ENCODE measurements at regions not wholly inside any gene's neighbourhood (a gene's known extent, or its start where the extent isn't known, plus 50 kb on each side); places are given as distances from the start of the nearest gene placed in this dataset.
A peak's percentile ranks its signal among the peaks of the same experiment; 100 is the strongest.

DNA sequence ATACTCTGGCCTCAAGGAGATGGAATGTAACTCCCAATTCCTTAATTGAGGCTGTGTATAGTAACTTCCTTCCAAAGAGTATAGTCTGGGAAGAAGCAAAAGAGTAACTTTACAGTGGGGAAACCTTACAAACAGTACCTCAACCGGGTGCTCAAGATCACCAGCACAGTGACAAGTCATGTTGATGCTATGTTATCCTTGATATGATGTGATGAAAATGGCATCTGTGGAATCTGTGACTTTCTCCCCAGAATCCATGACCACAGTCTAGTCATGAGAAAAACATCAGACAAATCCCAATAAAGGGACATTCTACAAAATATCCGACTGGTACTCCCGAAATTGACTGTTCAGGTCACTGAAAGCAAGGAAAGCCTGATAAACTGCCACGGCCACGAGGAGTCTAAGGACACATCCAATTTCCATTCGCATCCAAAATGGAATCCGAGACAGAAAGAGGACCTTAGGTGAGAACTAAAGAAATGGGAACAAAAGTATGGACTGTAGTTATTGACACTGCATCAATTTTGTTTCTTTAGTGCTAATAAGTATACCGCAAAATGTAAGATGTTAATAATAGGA lies 97.3 kb upstream of the FRMD6 start:
- 100% methylated on average over 4 of the region's 8 CpGs for WGBS (ENCODE audit: insufficient coverage, low lambda C conversion rate)
- Histone ChIP-seq H3K36me3 (ENCODE audit: control insufficient read depth, insufficient read depth, low read length) (no peaks in the 10 kb centered on the region), H3K4me1 (ENCODE audit: control insufficient read depth, insufficient read depth, low read length) (no peaks in the 10 kb centered on the region), H3K27ac (ENCODE audit: low read length) (no peak overlapping the region), H3K9me3 (ENCODE audit: control insufficient read depth, low read depth, low read length) (no peaks in the 10 kb centered on the region), H3K4me3 (ENCODE audit: low read length) (no peak overlapping the region), H3K27me3 (ENCODE audit: control insufficient read depth, insufficient read depth, low read length) (no peaks in the 10 kb centered on the region)
- DNase-seq, result no peak

DNA sequence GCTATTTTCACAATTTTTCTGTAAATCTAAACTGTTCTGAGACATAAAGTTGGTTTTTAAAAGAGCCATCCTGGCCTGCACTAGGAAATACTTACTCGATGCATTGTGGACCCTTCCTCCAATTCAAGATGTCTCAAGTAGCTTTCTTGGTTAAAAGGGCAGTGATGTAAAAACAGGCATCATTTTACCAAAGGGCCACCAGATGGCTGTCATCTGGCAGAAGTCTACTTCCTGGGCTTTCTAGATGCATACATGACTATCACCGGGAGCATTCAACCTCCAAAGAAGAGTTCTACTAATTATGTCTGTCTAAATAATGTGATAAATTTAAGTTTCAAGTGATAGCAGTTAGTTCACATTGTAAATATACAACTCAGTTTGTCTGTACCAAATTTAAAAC lies 96.8 kb upstream of the FRMD6 start:
- Histone ChIP-seq H3K4me1 (ENCODE audit: control insufficient read depth, insufficient read depth, low read length) (no peaks in the 10 kb centered on the region), H3K27me3 (ENCODE audit: control insufficient read depth, insufficient read depth, low read length) (no peaks in the 10 kb centered on the region), H3K4me3 (ENCODE audit: low read length) (no peak overlapping the region), H3K36me3 (ENCODE audit: control insufficient read depth, insufficient read depth, low read length) (no peaks in the 10 kb centered on the region), H3K27ac (ENCODE audit: low read length) (no peak overlapping the region), H3K9me3 (ENCODE audit: control insufficient read depth, low read depth, low read length) (no peaks in the 10 kb centered on the region)
- no peak for DNase-seq
- no CpG with 5 or more reads among the region's 2 CpGs for WGBS (ENCODE audit: insufficient coverage, low lambda C conversion rate)

DNA sequence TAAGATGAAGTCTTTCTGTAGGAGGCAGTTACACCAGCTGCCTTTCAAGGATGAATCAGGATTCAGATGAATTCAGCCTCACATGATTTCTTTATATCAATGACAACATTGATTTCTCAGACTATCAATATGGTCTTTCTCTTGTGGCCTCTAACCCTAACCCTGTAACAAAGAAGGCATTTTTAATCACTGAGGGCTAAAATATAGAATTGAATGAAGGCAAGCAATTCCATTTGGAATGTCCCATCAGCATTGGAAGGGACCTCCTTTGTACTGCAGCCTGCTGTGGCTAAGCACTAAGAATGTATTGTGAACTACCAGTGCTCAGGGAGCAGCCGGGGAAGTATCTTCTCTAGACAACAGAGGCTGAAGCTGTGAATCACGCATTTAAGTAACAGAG lies 90.6 kb upstream of the FRMD6 start:
- 100% methylated on average over 1 of the region's 2 CpGs for WGBS (ENCODE audit: insufficient coverage, low lambda C conversion rate)
- H3K27me3 ChIP-seq (ENCODE audit: control insufficient read depth, insufficient read depth, low read length), result no peaks in the 10 kb centered on the region
- no peak overlapping the region for H3K4me3 ChIP-seq (ENCODE audit: low read length)
- no peak for DNase-seq
- H3K9me3 ChIP-seq (ENCODE audit: control insufficient read depth, low read depth, low read length), result no peaks in the 10 kb centered on the region
- H3K27ac ChIP-seq (ENCODE audit: low read length), result no peak overlapping the region
- no peaks in the 10 kb centered on the region for H3K4me1 ChIP-seq (ENCODE audit: control insufficient read depth, insufficient read depth, low read length)
- no peaks in the 10 kb centered on the region for H3K36me3 ChIP-seq (ENCODE audit: control insufficient read depth, insufficient read depth, low read length)

DNA sequence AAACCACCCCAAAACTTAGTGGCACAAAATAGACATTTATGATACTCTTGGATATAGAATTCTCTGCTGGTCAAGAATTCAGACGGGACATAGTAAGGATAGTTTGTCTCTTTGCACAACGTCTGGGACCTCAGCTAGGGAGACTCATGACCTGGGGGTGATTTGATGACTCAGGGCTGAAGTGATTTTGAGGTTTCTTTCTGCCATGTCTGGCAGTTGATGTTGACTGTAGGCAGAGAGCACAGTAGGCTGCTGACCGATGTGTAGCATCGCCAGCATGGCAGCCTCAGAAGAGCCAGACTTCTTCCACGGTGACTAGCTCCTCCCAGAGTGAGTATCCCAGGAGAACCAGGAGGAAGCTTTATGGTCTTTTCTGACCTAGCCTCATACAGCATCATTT lies 88.9 kb upstream of the FRMD6 start:
- WGBS (ENCODE audit: insufficient coverage, low lambda C conversion rate), result no CpG with 5 or more reads among the region's 5 CpGs
- H3K4me1 ChIP-seq (ENCODE audit: control insufficient read depth, insufficient read depth, low read length), result no peaks in the 10 kb centered on the region
- no peak for DNase-seq

DNA sequence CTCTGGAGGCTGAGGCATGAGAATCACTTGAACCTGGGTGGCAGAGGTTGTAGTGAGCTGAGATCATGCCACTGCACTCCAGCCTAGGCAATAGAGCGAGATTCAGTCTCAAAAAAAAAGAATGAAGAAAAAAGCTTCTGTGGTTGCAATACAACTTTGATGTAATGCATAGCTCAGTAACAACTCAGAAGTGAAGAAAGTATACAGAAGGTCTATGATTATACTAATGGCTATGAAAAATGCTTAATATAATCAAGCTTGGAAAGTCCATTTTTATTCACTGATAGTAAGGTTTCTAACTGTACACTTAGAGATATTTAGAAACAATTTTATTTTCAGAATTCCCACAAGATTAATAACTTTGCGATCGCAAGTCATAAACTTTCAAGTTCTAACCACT lies 88.2 kb upstream of the FRMD6 start:
- Histone ChIP-seq H3K36me3 (ENCODE audit: control insufficient read depth, insufficient read depth, low read length) (no peaks in the 10 kb centered on the region), H3K27me3 (ENCODE audit: control insufficient read depth, insufficient read depth, low read length) (no peaks in the 10 kb centered on the region), H3K4me1 (ENCODE audit: control insufficient read depth, insufficient read depth, low read length) (no peaks in the 10 kb centered on the region)

More for the DNA sequence above, 88.9 kb upstream of the FRMD6 start:
- H3K27me3 ChIP-seq (ENCODE audit: control insufficient read depth, insufficient read depth, low read length), result no peaks in the 10 kb centered on the region
- no peak overlapping the region for H3K27ac ChIP-seq (ENCODE audit: low read length)
- no peaks in the 10 kb centered on the region for H3K36me3 ChIP-seq (ENCODE audit: control insufficient read depth, insufficient read depth, low read length)
- H3K4me3 ChIP-seq (ENCODE audit: low read length), result no peak overlapping the region
- H3K9me3 ChIP-seq (ENCODE audit: control insufficient read depth, low read depth, low read length), result no peaks in the 10 kb centered on the region

DNA sequence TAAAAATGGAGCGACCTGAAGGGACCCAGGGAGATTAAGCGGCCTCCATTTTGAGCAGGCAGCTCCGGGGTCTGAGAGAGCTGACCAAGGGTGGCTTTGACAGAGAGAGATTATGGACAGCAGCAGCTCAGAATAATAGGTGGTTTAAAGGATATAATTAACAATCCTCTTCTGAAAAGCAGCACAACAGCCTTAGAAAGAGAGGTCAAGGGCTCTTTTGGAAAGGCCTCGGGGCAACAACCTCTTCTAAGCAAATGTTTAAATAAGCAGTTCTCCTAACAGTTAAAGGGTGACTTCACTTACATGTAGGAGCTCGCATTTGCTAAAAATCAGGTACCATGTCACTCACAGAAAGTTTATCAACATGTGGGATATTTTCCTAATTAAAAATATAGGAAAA lies 87.2 kb upstream of the FRMD6 start:
- 78% methylated on average over 1 of the region's 5 CpGs for WGBS (ENCODE audit: insufficient coverage, low lambda C conversion rate)
- no peaks in the 10 kb centered on the region for H3K9me3 ChIP-seq (ENCODE audit: control insufficient read depth, low read depth, low read length)

More for the DNA sequence above, 88.2 kb upstream of the FRMD6 start:
- no peak overlapping the region for H3K4me3 ChIP-seq (ENCODE audit: low read length)
- DNase-seq, result no peak
- no peaks in the 10 kb centered on the region for H3K9me3 ChIP-seq (ENCODE audit: control insufficient read depth, low read depth, low read length)
- WGBS (ENCODE audit: insufficient coverage, low lambda C conversion rate), result 90% methylated on average over 2 of the region's 3 CpGs
- H3K27ac ChIP-seq (ENCODE audit: low read length), result no peak overlapping the region

DNA sequence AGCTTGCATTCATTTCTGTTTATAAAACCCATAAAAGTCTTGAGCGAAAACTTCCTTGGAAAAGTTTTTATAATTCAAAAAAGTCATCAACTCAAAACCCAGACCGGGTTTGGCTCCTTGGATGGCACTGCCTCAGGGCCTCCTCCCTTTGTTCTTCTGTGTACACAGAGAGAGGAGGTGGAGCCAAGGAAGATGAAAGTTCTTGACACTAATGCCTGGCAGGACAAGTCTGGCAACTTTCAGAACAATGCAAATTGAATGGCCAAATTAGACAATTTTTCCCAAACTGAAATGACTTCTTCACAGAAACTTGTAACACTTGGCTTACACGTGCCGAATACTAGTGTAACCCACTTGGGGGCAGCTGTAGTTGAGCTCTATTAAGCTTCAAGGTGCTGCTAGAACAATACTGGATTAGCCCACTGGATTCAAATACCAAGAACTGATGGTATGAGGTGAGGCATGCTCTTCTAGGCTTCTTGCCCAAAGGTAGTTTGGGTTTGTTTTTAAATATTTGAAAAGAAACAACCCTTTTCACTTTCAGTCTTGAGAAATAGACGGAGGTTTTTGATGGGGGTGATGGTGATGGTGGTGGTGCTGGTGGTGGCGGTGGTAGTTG lies 86.6 kb upstream of the FRMD6 start:
- Histone ChIP-seq H3K36me3 (ENCODE audit: control insufficient read depth, insufficient read depth, low read length) (no peaks in the 10 kb centered on the region), H3K27ac (ENCODE audit: low read length) (no peak overlapping the region), H3K9me3 (ENCODE audit: control insufficient read depth, low read depth, low read length) (no peaks in the 10 kb centered on the region), H3K27me3 (ENCODE audit: control insufficient read depth, insufficient read depth, low read length) (no peaks in the 10 kb centered on the region), H3K4me3 (ENCODE audit: low read length) (no peak overlapping the region), H3K4me1 (ENCODE audit: control insufficient read depth, insufficient read depth, low read length) (no peaks in the 10 kb centered on the region)
- DNase-seq, result peak in 1 of 2 donors; percentile 22
- WGBS (ENCODE audit: insufficient coverage, low lambda C conversion rate), result no CpG with 5 or more reads among the region's 6 CpGs

More for the DNA sequence above, 87.2 kb upstream of the FRMD6 start:
- no peak overlapping the region for H3K4me3 ChIP-seq (ENCODE audit: low read length)
- no peaks in the 10 kb centered on the region for H3K27me3 ChIP-seq (ENCODE audit: control insufficient read depth, insufficient read depth, low read length)
- H3K4me1 ChIP-seq (ENCODE audit: control insufficient read depth, insufficient read depth, low read length), result no peaks in the 10 kb centered on the region
- no peak overlapping the region for H3K27ac ChIP-seq (ENCODE audit: low read length)
- no peak for DNase-seq
- no peaks in the 10 kb centered on the region for H3K36me3 ChIP-seq (ENCODE audit: control insufficient read depth, insufficient read depth, low read length)

DNA sequence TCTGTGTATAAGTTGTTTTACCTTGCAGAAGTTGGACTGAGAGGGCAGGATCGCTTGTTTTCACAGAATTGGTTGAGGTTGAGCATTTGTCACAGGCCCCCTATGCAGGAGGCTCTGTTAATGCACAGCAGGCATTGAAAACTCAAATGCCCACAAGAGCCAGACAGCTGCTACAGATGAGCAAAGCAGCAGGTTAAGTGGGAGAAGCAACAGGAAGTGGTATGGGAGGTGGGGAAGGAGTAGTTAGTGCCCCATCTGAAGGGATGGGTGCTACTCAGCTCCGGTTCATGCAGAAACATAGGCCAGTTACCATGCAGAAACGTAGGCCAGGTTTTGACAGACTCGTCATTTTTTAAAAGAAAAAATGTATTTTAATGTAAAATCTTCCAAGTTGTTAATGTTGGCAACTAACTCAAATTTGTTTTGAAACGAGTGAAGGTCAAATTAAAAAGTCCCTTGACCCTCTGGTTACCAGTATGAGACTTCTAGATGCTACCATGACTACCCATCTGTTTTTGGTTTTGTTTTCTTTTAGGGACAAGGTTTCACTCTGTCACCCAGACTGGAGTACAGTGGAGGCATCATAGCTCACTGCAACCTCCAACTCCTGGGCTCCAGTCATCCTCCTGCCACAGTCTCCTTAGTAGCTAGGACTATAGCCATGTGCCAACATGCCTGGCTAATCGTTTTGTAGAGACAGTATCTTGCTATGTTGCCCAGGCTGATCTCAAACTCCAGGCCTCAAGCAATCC lies 84.7 kb upstream of the FRMD6 start:
- Histone ChIP-seq H3K27ac (ENCODE audit: low read length) (no peak overlapping the region), H3K4me3 (ENCODE audit: low read length) (no peak overlapping the region), H3K27me3 (ENCODE audit: control insufficient read depth, insufficient read depth, low read length) (no peaks in the 10 kb centered on the region), H3K4me1 (ENCODE audit: control insufficient read depth, insufficient read depth, low read length) (no peaks in the 10 kb centered on the region), H3K36me3 (ENCODE audit: control insufficient read depth, insufficient read depth, low read length) (no peaks in the 10 kb centered on the region), H3K9me3 (ENCODE audit: control insufficient read depth, low read depth, low read length) (no peaks in the 10 kb centered on the region)
- DNase-seq, result no peak
- WGBS (ENCODE audit: insufficient coverage, low lambda C conversion rate), result 100% methylated on average over 3 of the region's 6 CpGs

DNA sequence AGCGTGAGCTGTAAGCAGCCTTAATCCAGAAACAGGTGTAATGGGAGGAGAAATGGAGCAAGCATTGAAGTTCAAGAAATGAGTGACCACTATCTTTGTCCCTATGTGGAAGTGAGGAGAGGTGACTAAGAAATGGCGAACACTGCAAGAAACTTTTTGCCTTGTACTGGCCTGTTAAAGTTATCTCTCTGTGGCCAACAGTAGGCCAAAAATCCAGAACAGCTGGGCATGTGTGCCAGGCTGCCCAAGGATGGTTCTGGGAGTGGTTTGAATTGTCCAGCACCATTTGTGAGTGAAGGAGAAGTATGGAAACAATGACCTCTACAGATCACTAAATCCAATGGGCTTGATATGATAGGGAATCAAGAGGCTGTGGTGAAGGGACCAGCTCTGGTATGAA lies 83.3 kb upstream of the FRMD6 start:
- H3K4me1 ChIP-seq (ENCODE audit: control insufficient read depth, insufficient read depth, low read length), result no peaks in the 10 kb centered on the region
- H3K9me3 ChIP-seq (ENCODE audit: control insufficient read depth, low read depth, low read length), result no peaks in the 10 kb centered on the region
- no peak overlapping the region for H3K27ac ChIP-seq (ENCODE audit: low read length)
- H3K4me3 ChIP-seq (ENCODE audit: low read length), result no peak overlapping the region
- DNase-seq, result no peak
- no peaks in the 10 kb centered on the region for H3K36me3 ChIP-seq (ENCODE audit: control insufficient read depth, insufficient read depth, low read length)
- no CpG with 5 or more reads among the region's 2 CpGs for WGBS (ENCODE audit: insufficient coverage, low lambda C conversion rate)
- no peaks in the 10 kb centered on the region for H3K27me3 ChIP-seq (ENCODE audit: control insufficient read depth, insufficient read depth, low read length)

DNA sequence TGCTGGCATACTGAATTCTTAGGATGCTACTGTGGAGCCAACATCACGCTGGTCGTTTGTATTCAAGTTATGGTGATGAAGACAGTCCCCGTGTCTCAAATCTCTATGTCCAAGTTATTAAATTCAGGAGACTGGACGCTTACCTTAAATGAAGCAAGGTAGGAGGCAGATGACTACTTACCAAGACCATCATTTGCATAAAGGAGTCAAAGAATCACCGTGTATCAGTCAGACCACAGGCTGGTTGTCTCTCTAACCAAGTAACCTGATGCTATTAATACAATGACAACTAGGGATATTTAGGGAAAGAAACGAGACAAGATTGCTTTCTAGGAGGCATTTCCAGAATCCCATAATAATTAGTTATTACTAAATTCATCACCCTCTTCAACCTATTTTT lies 78.1 kb upstream of the FRMD6 start:
- WGBS (ENCODE audit: insufficient coverage, low lambda C conversion rate), result no CpG with 5 or more reads among the region's 6 CpGs
- no peak overlapping the region for H3K27ac ChIP-seq (ENCODE audit: low read length)
- no peak for DNase-seq
- no peaks in the 10 kb centered on the region for H3K36me3 ChIP-seq (ENCODE audit: control insufficient read depth, insufficient read depth, low read length)
- no peaks in the 10 kb centered on the region for H3K9me3 ChIP-seq (ENCODE audit: control insufficient read depth, low read depth, low read length)
- H3K4me1 ChIP-seq (ENCODE audit: control insufficient read depth, insufficient read depth, low read length), result no peaks in the 10 kb centered on the region
- no peaks in the 10 kb centered on the region for H3K27me3 ChIP-seq (ENCODE audit: control insufficient read depth, insufficient read depth, low read length)
- H3K4me3 ChIP-seq (ENCODE audit: low read length), result no peak overlapping the region

DNA sequence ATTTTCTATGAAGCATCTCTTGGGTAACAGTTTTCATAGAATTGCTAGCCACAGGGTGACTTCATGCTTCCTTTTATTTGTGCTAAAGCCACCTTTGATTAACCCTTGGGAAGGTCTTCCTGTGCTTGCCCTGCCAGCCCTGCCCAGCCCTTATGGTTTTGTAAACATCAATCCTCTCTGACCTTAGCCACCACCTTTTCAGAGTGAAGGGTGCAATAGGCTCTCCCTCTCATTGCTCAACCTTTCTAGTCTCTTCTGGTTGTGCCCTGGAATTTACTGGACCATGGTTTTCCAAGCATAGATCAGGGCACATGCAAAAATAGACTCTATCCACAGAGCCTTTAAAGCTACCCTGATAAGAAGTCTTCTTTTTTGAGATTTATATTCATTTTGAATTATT lies 77.7 kb upstream of the FRMD6 start:
- Histone ChIP-seq H3K36me3 (ENCODE audit: control insufficient read depth, insufficient read depth, low read length) (no peaks in the 10 kb centered on the region), H3K4me1 (ENCODE audit: control insufficient read depth, insufficient read depth, low read length) (no peaks in the 10 kb centered on the region), H3K27me3 (ENCODE audit: control insufficient read depth, insufficient read depth, low read length) (no peaks in the 10 kb centered on the region), H3K9me3 (ENCODE audit: control insufficient read depth, low read depth, low read length) (no peaks in the 10 kb centered on the region), H3K27ac (ENCODE audit: low read length) (no peak overlapping the region), H3K4me3 (ENCODE audit: low read length) (no peak overlapping the region)
- DNase-seq, result no peak
